T-cell (primary cell): ENCODE measurements at regions not wholly inside any gene's neighbourhood (a gene's known extent, or its start where the extent isn't known, plus 50 kb on each side); places are given as distances from the start of the nearest gene placed in this dataset.

Experiments
- ATAC-seq, 4 experiments: fragments of 200-7000 bp in 3 of 4; fragments of 150-1000 bp in 1 of 4; cut with Tn5 transposase; replicated peaks in 1 of 4; 1 replicate in 3 of 4; 2 replicates in 1 of 4; pipeline ENCODE4 v1.10.0; 2021; ENCODE audit warnings: moderate library complexity in 3 of 4, mild to moderate bottlenecking in 2 of 4, moderate number of reproducible peaks in 1 of 4
- CTCF ChIA-PET, 2 donors: fragments of 300-600 bp; sonication (Branson Sonifier 250); formaldehyde crosslinking; loops; one replicate each; lab custom pipeline; 2022; ENCODE audit warnings: antibody characterized with exemption in 2 of 2; lab: Charles Lee
- POLR2A ChIA-PET, 2 donors: fragments of 300-600 bp; sonication (Branson Sonifier 250); formaldehyde crosslinking; loops; one replicate each; lab custom pipeline; 2022; ENCODE audit warnings: antibody characterized with exemption in 2 of 2; lab: Charles Lee
- DNase-seq, 35 experiments: peaks; one replicate each; pipeline versions ENCODE4 v3.0.0 to v3.0.0-alpha.2; 2013 to 2023
- H3K27ac ChIP-seq: one replicate; pipeline ENCODE4 v1.5.1; 2013; ENCODE audit warnings: low read length
- H3K27me3 ChIP-seq, 2 experiments: replicated peaks in 1 of 2; 1 replicate in 1 of 2; 2 replicates in 1 of 2; pipeline versions ENCODE4 v1.6.1 to v1.7.0; 2013; ENCODE audit warnings: low read length in 1 of 2, mixed read lengths in 1 of 2; ENCODE audit not compliant: control insufficient read depth in 2 of 2, insufficient read depth in 2 of 2; ENCODE audit errors: extremely low read depth in 1 of 2
- H3K36me3 ChIP-seq, 2 donors: 1 replicate in 1 of 2; 2 replicates in 1 of 2; pipeline versions ENCODE4 v1.6.1 to v1.7.0; 2013; ENCODE audit warnings: low read length in 1 of 2; ENCODE audit not compliant: control insufficient read depth in 2 of 2, insufficient read depth in 1 of 2; ENCODE audit errors: extremely low read depth in 1 of 2
- H3K4me1 ChIP-seq, 2 experiments: 1 replicate in 1 of 2; 2 replicates in 1 of 2; pipeline versions ENCODE4 v1.6.1 to v1.7.0; 2013; ENCODE audit warnings: low read length in 2 of 2, mixed read lengths in 1 of 2; ENCODE audit not compliant: insufficient read depth in 2 of 2, control insufficient read depth in 1 of 2; ENCODE audit errors: extremely low read depth in 1 of 2
- H3K4me3 ChIP-seq, 2 donors: 1 replicate in 1 of 2; 2 replicates in 1 of 2; pipeline versions ENCODE4 v1.5.1 to v1.7.0; 2013; ENCODE audit warnings: mild to moderate bottlenecking in 2 of 2, low read length in 1 of 2, moderate library complexity in 1 of 2; ENCODE audit not compliant: control insufficient read depth in 1 of 2; ENCODE audit errors: extremely low read depth in 1 of 2
- H3K9me3 ChIP-seq: 2 replicates; pipeline ENCODE4 v1.7.0; 2013
- H3K27ac Mint-ChIP-seq, 2 donors: one replicate each; pipeline ENCODE4 v1.8.0; 2020 to 2021; ENCODE audit warnings: mild to moderate bottlenecking in 2 of 2, mixed read lengths in 2 of 2
- H3K27me3 Mint-ChIP-seq, 2 donors: one replicate each; pipeline ENCODE4 v1.8.0; 2021 to 2022; ENCODE audit warnings: mixed read lengths in 2 of 2
- H3K36me3 Mint-ChIP-seq: one replicate; pipeline ENCODE4 v1.8.0; 2021; ENCODE audit warnings: mixed read lengths
- H3K4me1 Mint-ChIP-seq, 3 donors: one replicate each; pipeline ENCODE4 v1.8.0; 2020 to 2022; ENCODE audit warnings: mixed read lengths in 3 of 3, mild to moderate bottlenecking in 1 of 3
- H3K4me3 Mint-ChIP-seq, 3 donors: one replicate each; pipeline ENCODE4 v1.8.0; 2020 to 2022; ENCODE audit warnings: mild to moderate bottlenecking in 3 of 3, mixed read lengths in 3 of 3, moderate library complexity in 3 of 3
- H3K9me3 Mint-ChIP-seq, 3 donors: one replicate each; pipeline ENCODE4 v1.8.0; 2020 to 2022; ENCODE audit warnings: mixed read lengths in 3 of 3
- WGBS: methylation state at CpG from one replicate; pipeline ENCODE4 v1.1.5; 2013; ENCODE audit warnings: missing lambda C conversion rate; ENCODE audit not compliant: insufficient coverage; 5-methylcytosine and 5-hydroxymethylcytosine counted together

- Histone ChIP-seq H3K4me3 (no peak overlapping the region), H3K4me1 (no peaks in the 10 kb centered on the region), H3K36me3 (no peaks in the 10 kb centered on the region), H3K27me3 (no peaks in the 10 kb centered on the region), H3K9me3 (no peaks in the 10 kb centered on the region), H3K27ac (no peak overlapping the region)
- no peaks in the 10 kb centered on the region for H3K36me3 Mint-ChIP-seq
- H3K4me3 Mint-ChIP-seq, result no peak overlapping the region
- no peaks in the 10 kb centered on the region for H3K4me1 Mint-ChIP-seq
- ATAC-seq (no peak), DNase-seq (no peak)
- no peaks in the 10 kb centered on the region for H3K27me3 Mint-ChIP-seq
- ChIA-PET POLR2A (no interaction called here), CTCF (no interaction called here)
- no peak overlapping the region for H3K27ac Mint-ChIP-seq
- peaks cover 6 to 26% (median 19%) of the 10 kb centered on the region in 3 donors for H3K9me3 Mint-ChIP-seq
- 100% methylated on average over 1 of the region's 2 CpGs for WGBS
Measured at GRCh38 chr10:55466806-55467504, 665.9 kb upstream of the PCDH15 start.

- Mint-ChIP-seq H3K27ac (no peak overlapping the region), H3K27me3 (no peaks in the 10 kb centered on the region), H3K4me1 (no peaks in the 10 kb centered on the region), H3K9me3 (peaks cover 6 to 19% (median 17%) of the 10 kb centered on the region in 3 donors), H3K36me3 (no peaks in the 10 kb centered on the region), H3K4me3 (no peak overlapping the region)
- no peak overlapping the region for H3K27ac ChIP-seq
- ATAC-seq, result no peak
- H3K9me3 ChIP-seq, result no peaks in the 10 kb centered on the region
- H3K4me1 ChIP-seq, result no peaks in the 10 kb centered on the region
- no peak for DNase-seq
- WGBS, result no CpG with 5 or more reads among the region's 4 CpGs
- POLR2A ChIA-PET, result no interaction called here
- H3K27me3 ChIP-seq, result no peaks in the 10 kb centered on the region
- no peaks in the 10 kb centered on the region for H3K36me3 ChIP-seq
- no peak overlapping the region for H3K4me3 ChIP-seq
- CTCF ChIA-PET, result no interaction called here
Measured at GRCh38 chr10:55464083-55464482, 663.1 kb upstream of the PCDH15 start.

- Histone ChIP-seq H3K27me3 (no peaks in the 10 kb centered on the region), H3K4me3 (no peak overlapping the region), H3K27ac (no peak overlapping the region), H3K9me3 (no peaks in the 10 kb centered on the region), H3K36me3 (no peaks in the 10 kb centered on the region), H3K4me1 (no peaks in the 10 kb centered on the region)
- Mint-ChIP-seq H3K4me3 (no peak overlapping the region), H3K4me1 (no peaks in the 10 kb centered on the region), H3K27ac (no peak overlapping the region), H3K36me3 (no peaks in the 10 kb centered on the region), H3K9me3 (peaks cover 6 to 14% (median 13%) of the 10 kb centered on the region in 3 donors), H3K27me3 (no peaks in the 10 kb centered on the region)
- WGBS, result no CpG with 5 or more reads among the region's 3 CpGs
- POLR2A ChIA-PET, result no interaction called here
- no peak for DNase-seq
- ATAC-seq, result no peak
- CTCF ChIA-PET, result no interaction called here
Measured at GRCh38 chr10:55460008-55460407, 659.0 kb upstream of the PCDH15 start.

GRCh38 chr10:55449981-55450380 lies 649.0 kb upstream of the PCDH15 start:
- no peaks in the 10 kb centered on the region for H3K9me3 ChIP-seq
- ATAC-seq, result no peak
- no peaks in the 10 kb centered on the region for H3K36me3 ChIP-seq
- ChIA-PET CTCF (no interaction called here), POLR2A (no interaction called here)
- H3K4me1 ChIP-seq, result no peaks in the 10 kb centered on the region
- no peaks in the 10 kb centered on the region for H3K27me3 ChIP-seq
- H3K9me3 Mint-ChIP-seq, result peaks cover 0 to 5% (median 4%) of the 10 kb centered on the region in 3 donors
- H3K27ac Mint-ChIP-seq, result no peak overlapping the region
- no CpG with 5 or more reads among the region's 2 CpGs for WGBS
- no peak overlapping the region for H3K27ac ChIP-seq
- H3K4me3 Mint-ChIP-seq, result no peak overlapping the region
- H3K4me3 ChIP-seq, result no peak overlapping the region
- no peak for DNase-seq
- no peaks in the 10 kb centered on the region for H3K4me1 Mint-ChIP-seq
- H3K36me3 Mint-ChIP-seq, result no peaks in the 10 kb centered on the region
- no peaks in the 10 kb centered on the region for H3K27me3 Mint-ChIP-seq

- Mint-ChIP-seq H3K4me3 (no peak overlapping the region), H3K36me3 (no peaks in the 10 kb centered on the region), H3K4me1 (no peaks in the 10 kb centered on the region), H3K9me3 (peaks cover 0 to 10% (median 5%) of the 10 kb centered on the region in 3 donors), H3K27me3 (no peaks in the 10 kb centered on the region), H3K27ac (no peak overlapping the region)
- Histone ChIP-seq H3K4me3 (no peak overlapping the region), H3K27ac (no peak overlapping the region), H3K27me3 (no peaks in the 10 kb centered on the region), H3K36me3 (no peaks in the 10 kb centered on the region), H3K9me3 (no peaks in the 10 kb centered on the region), H3K4me1 (no peaks in the 10 kb centered on the region)
- WGBS, result 91% methylated on average over 1 of the region's 5 CpGs
- CTCF ChIA-PET, result no interaction called here
- no peak for ATAC-seq
- no peak for DNase-seq
- POLR2A ChIA-PET, result no interaction called here
Measured at GRCh38 chr10:55446441-55447002, 645.5 kb upstream of the PCDH15 start.

- H3K27ac ChIP-seq, result no peak overlapping the region
- no peaks in the 10 kb centered on the region for H3K4me1 Mint-ChIP-seq
- 80% methylated on average over 1 of the region's 2 CpGs for WGBS
- H3K9me3 Mint-ChIP-seq, result peaks cover 6 to 13% (median 9%) of the 10 kb centered on the region in 3 donors
- no peaks in the 10 kb centered on the region for H3K27me3 Mint-ChIP-seq
- CTCF ChIA-PET, result no interaction called here
- no peak for ATAC-seq
- no peak overlapping the region for H3K4me3 Mint-ChIP-seq
- H3K27ac Mint-ChIP-seq, result no peak overlapping the region
- no peak for DNase-seq
- no peak overlapping the region for H3K4me3 ChIP-seq
- H3K27me3 ChIP-seq, result no peaks in the 10 kb centered on the region
- no peaks in the 10 kb centered on the region for H3K9me3 ChIP-seq
- no peaks in the 10 kb centered on the region for H3K4me1 ChIP-seq
- POLR2A ChIA-PET, result no interaction called here
- no peaks in the 10 kb centered on the region for H3K36me3 ChIP-seq
- H3K36me3 Mint-ChIP-seq, result no peaks in the 10 kb centered on the region
Measured at GRCh38 chr10:55441777-55442176, 640.7 kb upstream of the PCDH15 start.
